NCI-H128 (cell line): ENCODE measurements at regions not wholly inside any gene's neighbourhood (a gene's known extent, or its start where the extent isn't known, plus 50 kb on each side); places are given as distances from the start of the nearest gene placed in this dataset.
"Not testable (repeated sequence)": the region's sequence is repeated elsewhere in the genome, so short reads cannot be mapped to it uniquely, and the experiment has no call there.

Experiments
- DNase-seq: peaks from one replicate; lab custom pipeline; 2025; ENCODE audit not compliant: unreplicated experiment; lab: John Stamatoyannopoulos, UW

DNA sequence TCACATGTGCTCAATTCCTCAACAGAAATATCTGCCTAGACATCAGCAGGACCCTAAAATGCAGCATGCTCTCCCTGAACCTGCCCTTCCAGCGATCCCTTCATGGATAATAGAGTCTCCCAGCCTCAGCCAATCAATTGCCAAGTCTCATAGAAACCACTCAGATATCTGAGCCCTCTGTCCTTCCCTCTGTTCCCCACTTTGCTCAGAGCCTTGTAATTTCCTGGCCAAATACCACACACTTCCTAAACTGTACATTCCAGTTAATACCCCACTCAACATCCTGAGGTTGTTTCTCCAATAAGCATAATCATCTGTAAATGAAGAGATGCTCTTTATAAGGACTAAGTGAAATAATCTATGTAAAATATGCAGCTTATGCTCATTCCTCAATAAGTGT, 59.3 kb upstream of the PTGFRN start:
- DNase-seq = no peak

DNA sequence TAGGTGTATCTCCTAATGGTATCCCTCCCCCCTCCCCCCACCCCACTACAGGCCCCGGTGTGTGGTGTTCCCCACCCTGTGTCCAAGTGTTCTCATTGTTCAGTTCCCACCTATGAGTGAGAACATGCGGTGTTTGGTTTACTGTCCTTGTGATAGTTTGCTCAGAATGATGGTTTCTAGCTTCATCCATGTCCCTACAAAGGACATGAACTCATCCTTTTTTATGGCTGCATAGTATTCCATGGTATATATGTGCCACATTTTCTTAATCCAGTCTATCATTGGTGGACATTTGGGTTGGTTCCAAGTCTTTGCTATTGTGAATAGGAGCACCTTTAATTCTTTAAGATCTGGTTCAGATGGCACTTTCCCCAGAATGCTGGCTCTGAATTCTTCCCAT, 58.5 kb upstream of the PTGFRN start:
- not testable (repeated sequence) for DNase-seq

DNA sequence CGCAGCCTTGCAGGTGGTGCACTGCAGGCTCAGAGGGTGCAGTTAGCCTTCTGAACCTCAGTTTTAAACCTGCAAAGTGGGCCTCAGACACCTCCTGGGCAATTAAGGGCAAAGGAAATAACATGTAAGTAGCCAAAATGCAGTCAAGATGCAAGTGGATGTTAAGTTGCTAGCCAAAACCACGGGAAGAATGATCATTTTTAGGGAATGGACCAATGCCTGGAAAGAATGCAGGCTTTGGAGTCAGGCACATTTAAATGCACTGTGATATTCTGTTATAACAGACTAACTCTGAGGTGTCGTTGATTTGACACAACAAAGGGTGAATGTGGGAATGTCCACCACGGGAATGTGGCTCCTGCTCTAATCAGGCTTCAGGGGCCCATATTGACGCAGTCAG, 57.9 kb upstream of the PTGFRN start:
- DNase-seq = no peak

DNA sequence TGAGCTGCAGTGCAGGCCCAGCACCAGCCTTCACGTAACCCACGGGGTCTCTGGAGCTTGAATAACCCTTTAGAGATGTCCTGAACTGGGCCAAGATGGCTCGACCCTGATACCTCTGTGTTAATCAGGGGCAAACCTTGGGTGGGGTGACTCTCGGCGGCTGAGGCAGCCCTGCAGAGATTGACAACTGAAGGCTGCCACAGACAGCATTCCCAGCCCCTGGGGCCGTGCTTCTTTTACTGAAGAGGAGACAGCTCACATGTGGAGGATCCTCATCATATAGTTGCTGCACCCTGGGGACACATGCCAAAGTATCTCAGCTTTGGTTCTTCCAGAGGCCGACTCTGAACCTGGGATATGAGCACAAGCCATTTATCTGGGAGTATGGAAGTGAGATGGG, 57.3 kb upstream of the PTGFRN start:
- DNase-seq = no peak

DNA sequence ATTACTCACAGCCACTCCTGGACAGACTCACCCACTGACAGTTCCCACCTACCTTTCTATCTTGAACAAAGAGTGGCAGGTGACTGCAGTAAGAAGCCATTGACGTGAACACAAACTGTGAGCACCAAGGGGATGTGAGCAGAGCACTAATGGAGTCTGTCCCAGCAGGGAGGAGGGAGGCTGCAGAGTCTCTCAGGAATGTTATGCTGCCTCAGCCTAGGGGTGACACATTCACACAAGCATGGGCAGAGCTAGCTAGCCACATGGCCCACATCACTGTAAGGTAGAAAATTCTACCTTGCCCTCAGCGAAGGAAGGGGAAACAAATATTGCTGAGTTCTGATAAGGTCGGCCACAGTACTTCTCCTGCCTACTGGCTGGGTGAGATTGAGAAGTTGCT, 56.8 kb upstream of the PTGFRN start:
- DNase-seq = no peak

DNA sequence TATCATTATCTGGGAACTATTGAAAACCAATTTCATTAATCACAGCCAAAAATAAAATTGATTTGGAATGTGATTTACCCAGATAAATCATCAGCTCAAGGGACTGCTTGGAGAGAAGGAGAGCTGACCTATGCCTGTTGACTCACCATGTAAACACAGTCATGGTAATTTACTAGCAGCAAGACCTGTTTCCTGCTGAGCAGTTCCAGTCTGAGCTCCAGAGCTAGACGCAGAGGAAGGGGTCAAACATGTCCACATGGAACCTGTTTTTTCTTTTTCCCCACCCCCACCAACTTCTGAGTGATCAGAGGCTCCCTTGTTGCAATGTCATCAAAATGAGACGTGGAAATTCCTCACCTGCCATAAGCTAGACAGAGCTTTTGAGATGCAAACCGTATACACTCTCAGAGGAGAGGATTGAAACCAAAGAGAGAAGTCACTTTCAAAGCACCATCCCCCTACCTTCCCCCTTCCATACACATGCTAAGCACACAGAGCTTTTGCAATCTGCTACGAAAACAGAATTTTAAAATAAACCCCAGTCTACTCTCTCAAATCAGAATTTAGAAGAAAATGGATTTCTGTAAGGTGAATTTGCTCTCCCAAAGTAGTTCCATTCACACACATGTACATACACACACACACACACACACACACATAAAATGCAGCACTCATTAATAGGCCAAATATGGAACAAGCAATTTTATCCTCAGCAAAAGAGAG, 55.9 kb upstream of the PTGFRN start:
- no peak for DNase-seq

DNA sequence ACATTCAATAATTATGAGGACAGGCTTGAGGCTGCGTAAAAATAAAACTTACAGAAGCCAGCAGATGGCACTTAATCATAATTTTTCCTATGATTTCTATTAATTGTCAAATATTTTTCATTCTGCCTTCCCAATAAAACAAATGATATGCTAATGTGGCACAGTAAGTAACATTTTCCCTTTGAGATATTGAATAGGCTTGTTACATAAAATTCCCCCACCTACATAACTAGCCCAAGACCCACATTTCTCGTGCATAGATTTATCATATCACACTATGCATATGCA, 55.4 kb upstream of the PTGFRN start:
- no peak for DNase-seq

DNA sequence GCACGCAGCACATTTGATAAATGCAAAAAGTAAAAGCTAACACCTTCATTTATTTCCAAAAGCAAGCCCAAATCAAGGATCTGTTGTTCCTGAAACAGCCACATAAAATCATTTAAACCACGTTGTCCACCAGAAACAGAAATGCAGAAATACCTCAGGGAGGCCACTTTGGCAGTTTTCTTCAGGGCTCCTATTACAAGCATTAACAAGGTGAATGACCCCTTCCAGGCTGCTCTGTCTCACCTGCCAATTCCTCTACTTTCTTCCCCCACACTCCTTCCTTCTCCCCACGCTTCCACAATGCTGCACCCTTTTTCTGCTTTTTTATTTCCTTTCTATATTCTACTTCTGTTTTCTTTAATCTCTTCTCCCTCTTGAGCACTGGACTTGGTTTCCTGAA, 55.0 kb upstream of the PTGFRN start:
- DNase-seq = no peak

DNA sequence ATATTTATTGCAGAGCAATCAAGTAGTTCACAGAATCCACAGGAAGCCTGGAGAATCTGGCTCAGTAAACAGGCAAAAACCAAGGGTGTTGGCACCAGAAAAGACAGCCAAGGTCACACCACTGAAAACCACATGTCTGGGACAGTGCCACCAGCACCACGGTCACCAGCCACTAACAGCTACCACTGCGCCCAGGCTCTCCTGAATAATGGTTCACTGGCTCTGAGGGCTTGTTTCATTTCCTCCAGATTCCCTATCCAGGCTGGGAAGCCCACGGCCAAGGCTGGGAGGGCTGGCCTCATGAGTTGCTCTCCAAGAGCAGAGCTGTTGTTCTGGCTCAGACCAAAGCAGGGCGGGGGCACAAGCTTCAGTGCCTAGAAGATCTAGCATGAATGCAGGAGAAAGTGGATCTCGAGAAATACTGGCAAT, 54.5 kb upstream of the PTGFRN start:
- no peak for DNase-seq

DNA sequence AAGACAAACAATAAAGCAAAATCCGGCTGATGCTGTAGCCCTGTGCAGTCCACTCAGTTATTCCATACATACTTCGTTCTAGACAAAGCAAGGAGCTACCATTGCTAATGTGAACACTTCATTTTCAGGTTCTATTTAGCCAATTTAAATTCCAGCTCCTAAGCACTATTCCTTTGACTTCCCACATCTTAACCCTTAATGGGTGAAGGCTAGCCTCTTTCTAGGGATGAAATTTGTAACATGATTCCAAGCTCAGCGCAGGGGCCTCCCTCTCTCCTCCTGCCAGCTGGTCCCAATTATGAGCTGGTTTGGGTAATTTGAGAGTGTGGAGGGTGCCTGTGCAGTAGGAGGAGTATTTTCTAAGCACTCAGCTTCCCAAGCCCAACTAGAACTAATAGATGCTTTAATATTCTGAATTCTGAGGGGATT, 53.9 kb upstream of the PTGFRN start:
- peak; percentile 60 for DNase-seq

DNA sequence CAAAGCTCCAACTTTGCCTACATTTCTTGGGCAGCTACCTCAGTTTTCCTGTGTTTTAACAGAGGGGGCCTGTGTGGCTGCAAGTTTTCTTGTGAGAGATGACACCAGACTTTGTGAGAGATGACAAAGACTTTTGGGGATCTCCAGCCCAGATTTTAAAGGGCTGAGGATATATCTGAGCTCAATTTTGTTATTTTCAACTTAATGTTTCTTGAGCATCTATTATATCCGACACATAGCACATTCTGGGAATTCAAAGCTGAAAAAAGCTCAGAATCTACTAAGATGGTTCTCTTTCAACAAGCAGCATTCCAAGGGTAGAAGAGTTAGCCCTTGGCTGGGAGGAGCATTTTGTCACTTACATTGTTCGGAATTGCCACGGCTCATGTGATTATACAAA, 53.4 kb upstream of the PTGFRN start:
- no peak for DNase-seq

DNA sequence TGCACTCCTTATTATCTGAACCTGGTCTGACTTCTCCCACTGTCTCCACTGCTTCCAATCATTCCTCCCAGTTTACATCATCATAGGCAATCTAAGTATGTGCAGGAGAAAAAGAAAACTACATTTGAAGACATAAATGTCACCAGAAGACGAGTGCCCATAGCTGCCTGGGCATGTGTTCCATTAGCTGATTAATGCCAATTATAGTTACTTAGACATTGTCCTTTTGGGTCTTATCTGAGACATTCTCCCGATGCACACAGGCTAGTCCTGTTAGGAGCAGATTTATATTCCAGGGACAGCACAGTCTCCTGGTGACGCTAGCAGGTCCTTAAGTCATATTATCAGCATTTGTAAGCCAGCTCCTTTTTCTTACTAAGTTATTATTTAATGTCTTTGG, 52.6 kb upstream of the PTGFRN start:
- DNase-seq = no peak
